Inflammatory macrophage treated with lipopolysaccharide for 4 hours (primary cell): ENCODE measurements at regions not wholly inside any gene's neighbourhood (a gene's known extent, or its start where the extent isn't known, plus 50 kb on each side); places are given as distances from the start of the nearest gene placed in this dataset.
"Not testable (repeated sequence)": the region's sequence is repeated elsewhere in the genome, so short reads cannot be mapped to it uniquely, and the experiment has no call there.

Experiments used
- DNase-seq: peaks from one replicate; pipeline ENCODE4 v3.0.0-alpha.2; 2020

DNA sequence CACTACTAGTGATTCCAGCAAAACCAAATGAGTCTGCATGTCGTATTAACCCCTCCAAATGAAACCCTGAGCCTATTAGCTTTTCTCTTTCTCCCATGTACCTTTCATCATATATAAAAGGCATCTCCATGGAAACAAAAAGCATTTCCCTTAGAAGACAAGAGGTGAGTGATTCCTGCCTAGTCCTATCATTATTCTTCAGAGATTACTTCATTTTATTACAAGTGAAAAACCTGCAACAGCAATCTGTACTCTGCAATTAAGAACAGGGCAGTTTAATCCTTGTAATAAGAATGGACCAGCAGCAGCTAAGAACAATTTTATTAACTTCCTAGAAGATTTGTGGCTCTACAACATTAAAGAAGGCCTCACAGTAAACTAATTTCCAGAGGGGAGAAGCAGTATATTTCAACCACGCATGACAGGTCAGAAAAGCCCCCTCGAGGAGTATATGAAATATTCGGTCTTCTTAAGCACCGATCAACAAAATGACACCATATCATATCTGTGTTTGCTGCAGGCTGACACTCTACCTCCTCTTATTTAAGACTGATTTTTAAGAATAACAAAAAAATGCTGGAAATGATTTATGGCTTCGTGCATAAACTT lies 132.3 kb upstream of the TFPI start:
- no peak for DNase-seq

DNA sequence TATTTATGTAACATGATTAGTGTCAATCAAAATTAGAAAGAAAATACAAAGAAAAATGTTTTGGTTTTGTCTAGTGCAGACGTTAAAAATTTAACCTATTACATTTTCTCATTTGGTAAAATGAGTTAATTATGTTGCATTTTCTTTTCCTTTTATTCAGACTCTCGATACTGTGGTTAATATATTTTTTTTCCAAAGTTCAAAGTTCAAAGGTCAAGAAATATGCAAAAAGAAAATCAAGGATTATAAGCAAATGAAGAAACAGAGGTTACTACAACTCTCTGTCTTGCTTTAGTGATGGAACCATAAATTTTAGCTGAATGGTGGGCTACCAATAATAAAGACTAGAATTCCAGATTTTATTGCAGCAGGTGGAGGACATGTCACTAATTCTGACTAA lies 133.3 kb upstream of the TFPI start:
- DNase-seq = no peak

DNA sequence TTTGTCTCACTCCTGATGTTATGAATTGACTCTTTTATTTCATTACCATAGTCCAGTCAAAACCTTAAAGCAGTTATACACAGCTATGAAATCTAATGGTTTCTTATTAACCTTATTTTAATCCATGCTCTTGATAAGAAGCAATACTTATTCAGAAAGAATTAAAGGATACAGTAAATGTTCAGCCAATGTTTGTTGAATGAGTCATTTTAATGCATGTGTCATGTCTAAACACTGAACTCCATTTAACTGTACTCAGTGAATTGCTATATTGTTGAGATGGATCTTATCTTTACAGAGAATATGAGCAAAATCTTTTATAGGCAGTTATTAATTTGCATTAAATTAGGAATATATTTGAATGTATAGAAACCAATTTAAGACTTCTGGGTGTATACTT lies 135.1 kb upstream of the TFPI start:
- no peak for DNase-seq

DNA sequence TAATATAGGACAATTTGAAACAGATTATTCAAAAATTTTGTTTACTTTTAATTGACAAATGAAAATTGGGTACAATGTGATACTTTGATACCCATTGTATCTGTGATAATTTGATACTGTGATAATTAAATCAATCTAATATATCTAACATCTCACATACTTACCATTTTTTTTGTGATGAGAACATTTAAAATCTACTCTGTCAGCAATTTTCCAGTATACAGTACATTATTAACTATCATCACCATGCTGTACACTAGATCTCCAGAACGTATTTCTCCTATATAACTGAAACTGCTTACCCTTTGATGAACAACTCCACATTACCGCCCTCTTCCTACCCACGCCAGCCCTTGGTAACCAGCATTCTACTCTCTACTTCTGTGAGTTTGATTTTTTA lies 139.7 kb upstream of the TFPI start:
- DNase-seq = no peak

DNA sequence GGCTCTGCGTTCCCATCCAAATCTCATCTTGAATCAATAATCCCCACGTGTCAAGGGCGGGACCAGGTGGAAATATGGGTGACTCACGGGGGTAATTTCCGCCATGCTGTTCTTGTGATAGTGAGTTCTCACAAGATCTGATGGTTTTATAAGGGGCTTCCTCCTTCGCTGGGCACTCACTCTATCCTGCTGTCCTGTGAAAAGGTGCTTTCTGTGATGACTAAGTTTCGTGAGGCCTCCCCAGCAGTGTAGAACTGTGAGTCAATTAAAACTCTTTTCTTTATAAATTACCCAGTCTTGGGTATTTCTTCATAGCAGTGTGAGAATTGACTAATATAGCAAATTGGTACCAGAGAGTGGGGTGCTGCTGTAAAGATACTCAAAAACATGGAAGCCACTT lies 142.4 kb upstream of the TFPI start:
- not testable (repeated sequence) for DNase-seq

DNA sequence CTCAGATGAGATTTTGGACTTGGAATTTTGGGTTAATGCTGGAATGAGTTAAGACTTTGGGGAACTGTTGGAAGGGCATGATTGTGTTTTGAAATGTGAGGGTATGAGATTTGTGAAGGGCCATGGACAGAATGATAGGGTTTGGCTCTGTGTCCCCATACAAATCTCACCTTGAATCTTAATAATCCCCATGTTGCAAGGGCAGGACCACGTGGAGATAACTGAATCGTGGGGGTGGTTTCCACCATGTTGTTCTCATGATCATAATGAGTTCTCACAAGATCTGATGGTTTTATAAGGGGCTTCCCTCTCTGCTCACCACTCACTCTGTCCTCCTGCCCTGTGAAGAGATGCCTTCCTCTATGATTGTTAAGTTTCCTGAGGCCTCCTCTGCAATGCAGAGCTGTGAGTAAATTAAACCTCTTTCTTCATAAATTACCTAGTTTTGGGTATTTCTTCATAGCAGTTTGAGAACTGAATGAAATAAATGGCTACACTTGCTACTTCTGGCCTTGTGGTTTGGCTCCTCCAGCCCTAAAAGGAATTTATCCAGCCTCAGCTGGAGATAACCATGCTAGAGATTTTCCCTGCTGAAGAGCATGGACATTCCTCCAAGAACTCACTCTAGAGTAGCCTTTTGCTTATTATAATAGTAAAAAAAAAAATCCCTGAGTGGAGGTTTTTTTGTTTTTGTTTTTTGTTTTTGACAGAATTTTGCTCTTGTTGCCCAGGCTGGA lies 144.3 kb upstream of the TFPI start:
- DNase-seq = no peak

DNA sequence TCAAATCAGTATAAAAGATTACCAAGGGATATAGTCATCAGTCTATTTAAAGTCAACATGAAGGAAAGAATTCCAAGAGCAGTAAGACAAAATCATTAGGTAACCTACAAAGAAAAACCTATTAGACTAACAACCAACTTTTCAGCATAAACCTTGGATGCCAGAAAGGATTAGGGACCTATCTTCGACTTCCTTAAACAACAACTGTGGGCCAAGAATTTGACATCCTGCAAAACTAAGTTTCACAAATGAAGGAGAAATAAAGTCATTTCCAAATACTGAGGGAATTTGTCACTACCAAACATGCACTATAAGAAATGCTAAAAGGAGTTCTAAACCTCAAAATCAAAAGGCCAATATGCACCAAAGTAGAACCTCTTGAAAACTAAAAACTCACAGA lies 147.9 kb upstream of the TFPI start:
- no peak for DNase-seq

DNA sequence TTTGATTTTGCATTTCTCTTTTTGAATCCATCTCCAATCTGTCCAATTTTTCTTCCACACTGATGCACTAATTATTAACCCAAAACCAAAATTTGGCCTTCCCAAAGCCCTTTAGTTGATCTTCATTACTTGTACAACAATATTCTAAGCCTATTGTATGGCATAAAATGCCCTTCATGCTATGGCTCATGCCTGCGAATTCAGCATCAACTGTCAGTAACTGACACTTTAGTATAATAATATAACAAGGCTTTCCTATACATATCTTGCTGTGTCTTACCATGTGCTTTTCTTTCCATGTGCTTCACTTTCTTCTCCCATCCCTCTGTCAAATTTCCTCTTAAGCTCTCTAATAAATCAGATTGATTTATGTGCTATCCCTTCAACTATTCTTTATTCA lies 154.0 kb upstream of the TFPI start:
- no peak for DNase-seq

DNA sequence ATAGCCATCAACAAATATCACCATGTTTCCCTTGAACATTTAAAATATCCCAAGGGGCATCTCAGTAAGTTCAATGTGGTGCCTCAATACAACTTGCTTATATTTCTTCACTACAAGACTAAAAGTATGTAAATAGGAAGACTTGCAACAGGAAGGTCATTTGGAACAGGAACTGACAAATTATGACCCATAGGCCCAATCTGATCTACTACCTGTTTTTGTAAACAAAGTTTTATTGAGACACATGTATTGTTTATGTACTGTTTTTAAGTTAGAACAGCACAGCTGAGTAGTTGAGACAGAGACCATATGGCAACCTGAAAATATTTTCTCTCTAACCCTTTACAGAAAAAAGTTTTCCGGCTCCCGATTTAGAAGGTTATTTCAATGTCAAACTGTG lies 154.8 kb upstream of the TFPI start:
- no peak for DNase-seq

DNA sequence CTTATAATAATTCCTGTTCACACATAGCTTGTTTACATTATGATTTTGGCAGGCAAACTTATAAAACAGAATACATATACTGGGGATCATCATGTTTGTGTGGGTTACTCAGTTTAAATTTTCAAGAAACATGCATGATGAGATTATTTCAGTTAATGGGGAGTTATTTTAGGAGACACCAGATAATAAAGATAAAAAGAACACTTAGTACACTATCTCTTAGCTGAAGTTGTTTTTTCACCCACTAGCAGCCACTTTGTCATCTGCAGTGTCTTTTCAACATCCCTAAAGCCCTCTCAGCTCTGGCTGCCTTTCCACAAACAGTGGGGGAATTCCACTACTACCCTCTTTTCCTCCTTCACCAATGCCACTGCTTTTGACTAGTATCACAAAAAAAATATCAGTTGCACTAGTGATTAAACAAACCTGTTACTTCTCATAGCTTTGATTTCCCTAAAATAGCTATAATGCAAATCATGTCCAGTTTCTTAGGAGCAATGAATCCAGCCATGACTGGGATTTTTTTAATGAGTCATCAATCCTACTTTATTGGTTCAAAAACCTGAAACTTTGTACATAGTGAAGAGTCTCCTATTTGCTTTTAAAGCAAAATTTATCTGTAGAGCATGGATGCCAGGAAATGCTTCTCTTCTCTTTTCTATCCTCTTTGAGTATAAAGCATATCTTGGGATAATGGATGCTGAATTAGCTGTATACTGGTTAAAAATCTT lies 156.7 kb upstream of the TFPI start:
- no peak for DNase-seq

DNA sequence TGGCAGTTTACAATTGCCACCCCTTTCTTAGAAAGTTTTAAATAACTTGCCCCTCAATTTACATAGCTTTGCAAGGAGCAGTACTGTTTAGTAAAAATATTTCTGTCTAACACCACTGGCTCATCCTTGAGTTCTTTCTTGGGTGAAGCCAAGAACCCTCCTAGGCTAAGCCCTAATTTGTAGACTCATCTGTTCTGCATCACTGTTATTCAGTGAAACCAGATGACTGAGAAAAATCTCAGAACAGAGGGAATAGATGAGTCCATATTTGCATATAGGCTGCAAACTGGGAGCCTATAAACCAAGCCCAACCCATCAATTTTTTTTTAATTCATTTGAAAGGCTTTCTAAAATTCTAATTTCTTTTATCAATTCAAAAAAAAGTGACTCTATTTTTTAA lies 161.4 kb upstream of the TFPI start:
- DNase-seq = no peak

DNA sequence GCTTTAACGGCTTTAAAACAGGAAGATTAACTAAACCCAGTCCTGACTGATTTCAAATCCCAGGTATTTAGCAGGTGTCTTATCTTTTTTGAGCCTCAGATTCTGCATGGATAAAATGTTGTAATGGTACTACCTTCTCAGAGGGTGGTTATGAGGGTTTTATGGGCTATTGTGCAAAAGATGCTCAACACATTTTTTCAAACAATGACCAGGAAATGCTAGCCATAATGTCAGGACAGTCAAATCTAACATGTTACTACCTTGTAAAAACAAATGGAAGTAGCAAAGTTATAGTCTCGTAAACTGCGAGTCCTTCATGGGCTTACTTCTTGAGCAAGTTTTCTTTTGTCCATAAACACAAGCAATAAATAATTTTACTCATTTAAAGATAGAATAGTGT lies 162.1 kb upstream of the TFPI start:
- DNase-seq = no peak

DNA sequence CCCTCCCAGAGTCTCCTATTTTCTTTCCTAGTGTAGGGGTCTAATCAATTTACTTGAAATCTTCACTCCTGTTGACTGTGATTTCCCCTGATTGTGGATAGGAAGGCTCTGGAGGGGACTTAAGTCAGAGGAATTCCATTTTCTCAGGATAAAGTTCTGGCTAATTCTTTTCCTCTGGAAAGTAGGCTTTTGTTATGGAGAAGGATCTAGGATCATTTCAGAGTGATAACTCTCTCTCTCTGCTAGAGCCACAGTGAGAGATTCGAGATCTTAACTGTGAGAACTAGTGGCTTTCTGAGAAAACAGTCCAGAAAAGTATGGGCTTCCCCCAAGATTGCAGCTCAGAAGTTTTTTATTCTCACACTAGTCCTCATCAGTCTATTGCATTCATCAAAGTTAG lies 163.9 kb upstream of the TFPI start:
- DNase-seq = no peak

DNA sequence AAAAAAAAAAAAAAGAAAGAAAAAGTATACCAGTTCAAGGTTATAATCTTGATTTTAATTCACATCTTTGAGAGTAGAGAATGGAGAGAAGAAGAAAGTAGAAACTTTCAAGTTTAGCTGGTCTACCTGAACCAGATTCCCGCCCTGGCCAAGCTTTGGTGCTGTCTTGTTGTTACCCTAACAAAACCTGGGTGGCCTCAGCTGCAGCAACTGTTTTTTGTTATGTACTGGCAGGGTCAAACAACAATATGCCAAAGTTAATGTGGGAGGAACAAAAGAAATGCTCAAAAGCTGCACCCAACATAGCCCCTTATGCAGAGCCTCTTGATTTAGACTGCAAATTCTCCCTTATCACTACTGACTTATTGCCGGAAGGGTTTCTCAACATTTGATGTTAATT lies 165.3 kb upstream of the TFPI start:
- DNase-seq = no peak

DNA sequence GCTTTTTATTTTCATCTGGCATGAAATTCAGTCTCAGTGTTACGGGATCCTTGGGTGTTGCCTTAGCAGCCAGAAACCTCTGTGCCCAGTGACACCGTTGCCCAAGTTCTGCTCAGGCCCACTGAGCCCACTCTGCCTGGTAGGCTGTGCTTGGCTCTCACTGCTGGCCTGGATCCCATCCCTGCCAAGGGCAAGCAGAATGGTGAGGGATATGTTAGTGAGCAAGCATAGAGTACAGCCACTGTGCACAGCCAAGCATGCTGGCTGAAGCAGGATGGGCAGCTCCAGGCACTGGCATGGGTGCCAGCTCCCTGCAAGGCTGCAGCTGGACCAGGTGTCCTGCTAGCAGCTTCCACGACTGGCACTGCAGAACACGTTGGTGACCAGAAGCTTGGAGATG lies 194.7 kb upstream of the TFPI start:
- no peak for DNase-seq

DNA sequence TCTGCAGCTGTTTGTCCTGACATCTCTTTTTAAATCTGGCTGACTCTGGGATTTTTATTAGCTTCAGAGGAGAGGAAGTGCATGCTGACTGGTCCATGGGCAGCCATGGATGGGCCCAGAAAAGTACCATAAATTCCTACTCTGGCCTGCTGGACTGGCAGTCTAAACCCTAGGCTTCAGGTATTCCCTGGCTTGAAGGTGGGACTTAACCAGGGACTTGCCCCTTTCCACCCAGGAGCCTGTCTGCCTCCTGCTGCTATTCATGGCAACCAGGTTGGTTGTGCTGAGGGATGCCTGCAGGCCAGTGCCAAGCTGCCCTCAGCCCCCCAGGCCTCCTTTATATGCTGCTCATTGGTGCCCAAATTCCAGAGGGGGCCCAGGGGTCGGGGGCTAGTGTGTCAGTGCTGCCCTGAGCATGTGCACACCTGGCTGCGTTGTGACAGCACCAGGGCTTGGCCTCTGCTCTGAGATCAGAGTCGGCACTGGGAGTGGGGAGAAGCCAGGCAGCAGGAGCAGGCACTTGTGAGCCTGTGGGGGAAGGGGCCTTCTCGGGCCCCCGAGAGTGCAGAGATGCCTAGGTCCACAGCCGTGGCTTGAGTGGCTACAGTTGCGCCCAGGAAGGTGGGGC lies 195.7 kb upstream of the TFPI start:
- DNase-seq = no peak

DNA sequence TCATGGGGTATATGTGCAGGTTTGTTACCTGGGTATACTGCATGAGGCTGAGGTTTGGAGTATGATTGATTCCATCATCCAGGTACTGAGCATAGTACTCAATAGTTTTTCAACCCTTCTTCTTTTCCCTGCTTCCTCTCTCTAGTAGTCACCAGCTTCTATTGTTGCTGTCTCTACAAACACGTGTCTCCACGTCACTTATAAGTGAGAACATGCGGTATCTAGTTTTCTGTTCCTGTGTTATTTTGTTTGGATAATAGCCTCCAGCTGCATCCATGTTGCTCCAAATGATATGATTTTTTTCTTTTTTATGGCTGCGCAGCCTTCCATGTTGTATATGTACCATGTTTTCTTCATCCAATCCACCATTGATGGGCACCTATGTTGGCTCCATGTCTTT lies 214.8 kb upstream of the TFPI start:
- DNase-seq = no peak

DNA sequence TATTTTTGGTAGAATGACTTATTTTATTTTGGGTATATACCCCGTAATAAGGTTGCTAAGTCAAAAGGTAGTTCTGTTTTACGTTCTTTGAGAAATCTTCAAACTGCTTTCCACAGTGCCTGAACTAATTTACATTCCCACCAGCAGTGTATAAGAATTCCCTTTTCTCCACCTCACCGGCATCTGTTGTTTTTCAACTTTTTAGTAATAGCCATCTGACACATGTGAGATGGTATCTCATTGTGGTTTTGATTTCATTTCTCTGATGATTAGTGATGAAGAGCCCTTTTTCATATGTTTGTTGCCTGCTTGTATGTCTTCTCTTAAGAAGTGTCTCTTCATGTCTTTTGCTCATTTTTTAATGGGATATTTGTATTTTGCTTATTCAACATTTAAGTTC lies 215.2 kb upstream of the TFPI start:
- DNase-seq = no peak

DNA sequence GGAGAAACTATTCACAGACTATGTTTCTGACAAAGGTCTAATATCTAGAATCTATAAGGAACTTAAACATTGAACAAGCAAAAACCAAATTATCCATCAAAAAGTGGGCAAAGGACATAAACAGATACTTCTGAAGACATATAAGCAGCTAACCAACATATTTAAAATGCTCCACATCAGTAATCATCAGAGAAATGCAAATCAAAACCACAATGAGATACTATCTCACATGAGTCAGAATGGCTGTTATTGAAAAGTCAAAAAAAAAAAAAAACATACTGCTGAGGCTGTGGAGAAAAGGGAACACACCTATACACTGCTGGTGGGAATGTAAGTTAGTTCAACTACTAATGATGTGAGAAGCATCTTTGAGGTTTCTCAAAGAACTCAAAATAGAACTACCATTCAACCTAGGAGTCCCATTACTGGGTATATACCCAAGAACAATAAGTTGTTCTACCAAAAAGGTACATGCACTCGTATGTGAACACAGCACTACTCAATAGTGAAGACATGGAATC lies 220.4 kb upstream of the TFPI start:
- DNase-seq = no peak

DNA sequence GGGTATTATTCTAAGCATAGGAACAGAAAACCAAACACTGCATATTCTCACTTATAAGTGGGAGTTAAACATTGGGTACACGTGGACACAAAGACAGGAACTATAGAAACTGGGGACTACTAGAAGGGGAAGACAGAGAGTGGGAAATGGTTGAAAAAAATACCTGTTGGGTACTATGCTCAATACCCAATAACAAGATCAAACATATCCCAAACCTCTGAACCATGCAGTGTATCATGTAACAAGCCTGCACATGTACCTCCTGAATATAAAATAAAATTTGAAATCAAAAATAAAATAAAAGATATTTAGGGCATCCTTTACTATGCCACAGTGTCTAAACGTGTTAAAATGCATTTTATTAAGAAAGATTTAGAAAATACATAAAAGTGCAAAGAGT lies 221.0 kb upstream of the TFPI start:
- DNase-seq = no peak

DNA sequence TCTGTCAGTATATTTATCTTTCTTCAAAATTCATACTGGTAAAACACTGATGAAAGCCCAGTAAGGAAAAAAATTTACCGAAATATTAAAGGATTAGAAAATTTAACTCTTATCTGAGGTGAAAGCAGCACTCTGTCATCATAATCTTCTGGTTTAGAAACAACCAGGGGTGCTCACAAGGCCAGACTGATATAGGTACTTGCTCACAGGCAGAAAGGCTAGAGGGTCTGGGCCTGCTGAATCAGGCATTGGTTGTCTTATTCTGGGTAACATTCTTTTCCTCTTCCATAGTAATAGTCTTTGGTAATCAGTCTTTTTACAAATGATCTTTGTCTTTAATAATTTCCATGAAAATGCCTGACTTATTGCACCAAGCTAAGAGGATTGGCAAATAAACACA lies 221.4 kb upstream of the TFPI start:
- DNase-seq = no peak

DNA sequence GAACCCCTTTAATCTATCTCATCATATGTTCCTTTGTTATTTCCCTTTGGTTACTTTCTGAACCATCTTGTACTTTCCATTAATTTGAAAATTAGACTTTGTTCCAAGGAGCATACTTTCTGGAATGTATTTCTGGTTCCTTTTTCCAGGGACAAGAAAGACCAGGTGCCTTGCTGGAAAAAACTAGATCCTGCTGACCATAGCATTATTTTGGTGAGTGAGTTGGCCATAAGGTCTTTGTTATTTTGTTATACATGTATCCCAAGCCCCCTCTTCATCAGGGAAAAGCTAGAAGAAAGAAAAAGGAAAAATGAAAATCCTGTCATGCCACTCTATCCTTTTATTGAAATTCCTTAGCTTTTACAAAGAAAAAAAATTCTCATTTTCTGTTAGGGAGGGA lies 228.1 kb upstream of the TFPI start:
- no peak for DNase-seq

DNA sequence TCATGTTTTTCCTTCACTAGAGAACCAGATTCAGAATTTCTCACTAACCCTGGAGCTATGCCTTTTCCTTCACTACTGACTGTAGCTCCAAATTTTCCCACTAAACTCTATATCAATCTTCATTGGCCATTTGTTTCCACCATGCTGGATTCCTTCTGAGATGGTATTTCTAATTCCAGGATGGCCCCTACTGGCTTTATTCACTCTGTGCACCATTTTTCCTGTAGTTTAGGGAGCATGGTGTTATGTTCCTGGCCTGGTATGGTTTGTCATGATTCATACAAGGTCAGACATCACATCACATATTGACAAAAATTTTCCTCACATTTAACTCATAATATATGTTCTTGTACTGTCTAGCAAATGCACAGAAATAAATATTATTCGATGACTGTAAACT lies 229.2 kb upstream of the TFPI start:
- no peak for DNase-seq

DNA sequence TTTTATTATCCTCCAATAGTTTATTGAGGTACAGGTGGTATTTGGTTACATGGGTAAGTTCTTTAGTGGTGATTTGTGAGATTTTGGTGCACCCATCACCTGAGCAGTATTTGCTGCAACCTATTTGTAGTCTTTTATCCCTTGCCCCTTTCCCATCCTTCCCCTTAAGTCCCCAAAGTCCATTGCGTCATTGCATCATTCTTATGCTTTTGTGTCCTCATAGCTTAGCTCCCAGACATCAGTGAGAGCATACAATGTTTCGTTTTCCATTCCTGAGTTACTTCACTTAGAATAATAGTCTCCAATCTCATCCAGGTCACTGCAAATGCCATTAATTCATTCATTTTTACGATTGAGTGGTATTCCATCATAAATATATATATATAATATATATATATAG lies 229.9 kb upstream of the TFPI start:
- not testable (repeated sequence) for DNase-seq
